Fibroblast of the aortic adventitia (primary cell): ENCODE measurements at regions not wholly inside any gene's neighbourhood (a gene's known extent, or its start where the extent isn't known, plus 50 kb on each side); places are given as distances from the start of the nearest gene placed in this dataset.

ENCODE experiments used
- DNase-seq: peaks from one replicate; pipeline ENCODE4 v3.0.0-alpha.2; 2010; ENCODE audit warnings: low read depth
- H3K4me3 ChIP-seq: 2 replicates; pipeline ENCODE4 v1.5.1; 2011; ENCODE audit warnings: low read depth, mild to moderate bottlenecking, control low read depth, low read length, moderate library complexity
- TF ChIP-seq, protein P1 (sequence below): IDR thresholded peaks from 2 replicates; pipeline ENCODE4 v1.5.1; 2011; ENCODE audit warnings: mild to moderate bottlenecking, low read length, control low read depth, inconsistent platforms; ENCODE audit not compliant: insufficient read depth

DNA sequence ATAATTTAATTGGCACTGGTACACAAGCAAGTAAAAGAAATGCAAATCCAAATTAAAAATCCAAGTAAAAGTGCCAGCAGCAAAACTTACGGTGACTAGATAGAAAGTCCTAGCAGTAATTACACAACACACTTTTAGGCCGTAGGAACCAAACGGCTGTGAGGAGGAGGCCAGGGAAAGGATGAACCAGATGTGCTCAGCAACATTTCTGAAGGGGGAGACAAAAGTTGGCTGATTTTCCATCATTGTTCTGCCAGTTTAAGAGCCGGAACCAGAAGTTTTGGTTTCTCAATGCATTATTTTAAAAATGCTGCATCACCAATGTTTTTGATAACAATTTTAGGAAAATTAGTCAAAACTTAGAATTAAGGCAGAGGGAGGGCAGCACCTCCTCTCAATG is 68.7 kb upstream of the ENPP6 start:
- peak; percentile 59 for DNase-seq
- TF ChIP-seq, protein P1, sequence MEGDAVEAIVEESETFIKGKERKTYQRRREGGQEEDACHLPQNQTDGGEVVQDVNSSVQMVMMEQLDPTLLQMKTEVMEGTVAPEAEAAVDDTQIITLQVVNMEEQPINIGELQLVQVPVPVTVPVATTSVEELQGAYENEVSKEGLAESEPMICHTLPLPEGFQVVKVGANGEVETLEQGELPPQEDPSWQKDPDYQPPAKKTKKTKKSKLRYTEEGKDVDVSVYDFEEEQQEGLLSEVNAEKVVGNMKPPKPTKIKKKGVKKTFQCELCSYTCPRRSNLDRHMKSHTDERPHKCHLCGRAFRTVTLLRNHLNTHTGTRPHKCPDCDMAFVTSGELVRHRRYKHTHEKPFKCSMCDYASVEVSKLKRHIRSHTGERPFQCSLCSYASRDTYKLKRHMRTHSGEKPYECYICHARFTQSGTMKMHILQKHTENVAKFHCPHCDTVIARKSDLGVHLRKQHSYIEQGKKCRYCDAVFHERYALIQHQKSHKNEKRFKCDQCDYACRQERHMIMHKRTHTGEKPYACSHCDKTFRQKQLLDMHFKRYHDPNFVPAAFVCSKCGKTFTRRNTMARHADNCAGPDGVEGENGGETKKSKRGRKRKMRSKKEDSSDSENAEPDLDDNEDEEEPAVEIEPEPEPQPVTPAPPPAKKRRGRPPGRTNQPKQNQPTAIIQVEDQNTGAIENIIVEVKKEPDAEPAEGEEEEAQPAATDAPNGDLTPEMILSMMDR = no peak
- no peak overlapping the region for H3K4me3 ChIP-seq

DNA sequence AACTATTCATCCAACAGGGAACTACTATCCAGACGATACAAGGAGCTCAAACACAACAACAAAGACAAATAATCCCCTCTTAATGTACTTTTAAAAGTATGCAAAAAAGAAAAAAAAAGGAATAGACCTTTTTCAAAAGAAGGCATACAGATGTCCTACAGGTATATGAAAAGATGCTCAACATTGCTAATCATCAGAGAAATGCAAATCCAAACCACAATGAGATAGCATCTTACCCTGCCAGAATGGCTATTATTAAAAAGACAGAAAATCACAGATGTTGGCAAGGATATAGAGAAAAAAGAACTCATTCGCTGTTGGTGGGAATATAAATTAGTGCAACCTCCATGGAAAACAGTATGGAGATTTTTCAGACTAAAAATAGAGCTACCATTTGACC is 67.1 kb upstream of the ENPP6 start:
- H3K4me3 ChIP-seq = no peak overlapping the region
- DNase-seq = no peak
- TF ChIP-seq, protein P1 = no peak

DNA sequence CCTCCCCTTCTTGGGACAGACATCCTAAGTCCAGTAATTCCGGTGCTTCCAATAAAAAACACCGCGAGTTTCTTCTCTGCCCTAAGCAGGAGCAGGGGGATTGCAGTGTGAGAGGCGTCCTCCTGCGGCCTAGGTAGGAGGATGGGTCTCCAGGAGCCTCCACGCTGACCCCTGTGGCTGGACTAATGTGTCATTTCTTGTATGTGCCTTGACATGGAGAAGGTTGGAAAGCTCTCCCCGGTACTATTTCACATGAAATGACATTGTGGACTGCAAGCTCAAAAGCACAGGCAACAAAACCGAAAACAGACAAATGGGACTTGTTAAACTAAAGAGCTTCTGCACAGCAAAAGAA is 66.6 kb upstream of the ENPP6 start:
- no peak for DNase-seq
- TF ChIP-seq, protein P1 = no peak
- H3K4me3 ChIP-seq = no peak overlapping the region

DNA sequence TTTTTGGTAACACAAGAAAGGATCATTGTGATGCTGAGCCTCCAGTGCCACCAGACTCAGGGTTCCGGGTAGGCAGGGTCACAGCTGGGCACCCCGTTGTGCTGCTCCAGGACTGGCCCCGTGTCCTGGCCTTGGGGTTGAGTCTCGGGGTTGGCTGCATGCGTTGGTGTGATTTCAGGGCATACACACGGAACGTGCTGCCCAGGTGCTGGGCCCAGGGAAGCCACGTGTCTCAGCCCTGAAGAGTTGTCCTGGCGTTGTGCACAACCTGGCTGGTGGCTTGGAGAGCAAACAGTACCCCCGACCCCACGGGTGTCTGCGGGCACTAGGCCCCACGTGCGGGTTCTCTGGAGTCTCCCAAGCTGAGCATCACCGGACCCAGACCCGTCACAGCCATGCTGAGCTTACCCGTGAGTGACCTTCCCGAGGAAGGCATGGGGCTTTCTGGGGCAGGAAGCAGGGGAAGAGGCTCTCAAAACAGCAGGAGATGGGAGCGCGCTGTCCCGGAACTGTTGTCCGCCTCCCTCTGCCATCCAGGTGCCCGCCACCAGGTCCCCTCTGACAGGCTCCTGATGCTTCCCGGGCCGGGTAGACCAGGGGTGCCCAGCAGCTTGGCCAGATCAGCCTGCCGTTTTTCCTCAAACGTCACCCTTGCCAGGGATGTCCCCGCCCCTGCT is 66.1 kb upstream of the ENPP6 start:
- TF ChIP-seq, protein P1 = no peak
- no peak for DNase-seq
- no peak overlapping the region for H3K4me3 ChIP-seq

DNA sequence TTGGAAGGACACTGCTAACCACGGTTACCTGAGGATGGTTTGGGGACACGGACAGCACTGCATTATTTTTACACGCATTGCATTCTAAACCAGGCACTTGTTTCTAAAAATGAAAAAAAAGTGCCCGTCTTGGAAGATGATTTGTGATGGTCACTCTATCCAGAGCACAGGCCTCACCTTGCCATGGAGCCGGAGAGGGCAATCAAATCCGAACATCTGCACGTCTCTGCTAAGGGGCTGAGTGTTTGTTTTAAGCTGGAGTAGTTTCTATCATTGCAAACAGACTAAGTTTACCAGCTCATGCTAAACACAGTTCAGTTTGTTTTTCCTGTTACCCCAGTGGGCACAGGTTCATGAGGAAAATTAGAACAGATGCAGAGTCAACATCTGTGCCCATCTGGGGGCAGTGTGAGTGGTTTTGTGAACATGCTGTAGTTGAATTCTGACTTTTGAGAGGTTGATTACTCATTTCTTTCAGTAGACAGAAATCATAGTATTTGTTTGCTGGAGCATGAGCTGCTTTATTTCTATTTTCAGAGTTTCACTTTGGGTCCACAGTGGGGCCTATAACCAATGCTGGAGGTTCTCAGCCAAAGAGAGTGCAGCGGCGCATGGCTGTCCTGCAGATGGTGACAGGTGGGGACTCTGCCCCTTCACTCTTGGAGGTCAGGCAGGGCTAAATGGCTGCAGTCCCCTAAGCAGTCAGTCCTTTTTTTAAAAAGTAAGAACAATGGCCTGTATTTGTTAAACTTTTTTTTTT is 65.4 kb upstream of the ENPP6 start:
- TF ChIP-seq, protein P1 = no peak
- no peak for DNase-seq
- no peak overlapping the region for H3K4me3 ChIP-seq

DNA sequence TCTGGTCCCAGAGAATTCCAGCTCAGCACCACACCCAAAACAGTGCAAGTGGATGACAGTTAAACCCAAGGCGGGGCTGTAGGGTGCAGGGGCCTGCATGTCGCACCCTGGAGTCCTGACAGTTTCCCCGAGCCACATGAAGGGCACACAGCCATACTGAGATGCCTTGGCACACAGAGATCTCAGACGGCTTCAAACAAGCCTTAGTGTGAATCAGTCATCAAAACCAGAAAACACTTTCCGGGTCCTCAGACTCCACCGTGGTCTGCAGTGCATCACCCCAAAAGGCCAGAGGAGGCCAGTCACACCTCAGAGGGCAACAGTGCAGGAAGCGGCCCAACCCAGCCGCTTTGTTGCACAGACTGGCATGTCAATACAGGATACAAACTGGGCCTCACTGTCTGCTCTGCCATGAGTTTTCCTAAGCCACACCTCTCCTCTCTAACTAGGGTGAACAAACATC is 64.6 kb upstream of the ENPP6 start:
- TF ChIP-seq, protein P1 = no peak
- DNase-seq = no peak
- H3K4me3 ChIP-seq = no peak overlapping the region
